ENCODE measurements at regions not wholly inside any gene's neighbourhood (a gene's known extent, or its start where the extent isn't known, plus 50 kb on each side); places are given as distances from the start of the nearest gene placed in this dataset.

DNA sequence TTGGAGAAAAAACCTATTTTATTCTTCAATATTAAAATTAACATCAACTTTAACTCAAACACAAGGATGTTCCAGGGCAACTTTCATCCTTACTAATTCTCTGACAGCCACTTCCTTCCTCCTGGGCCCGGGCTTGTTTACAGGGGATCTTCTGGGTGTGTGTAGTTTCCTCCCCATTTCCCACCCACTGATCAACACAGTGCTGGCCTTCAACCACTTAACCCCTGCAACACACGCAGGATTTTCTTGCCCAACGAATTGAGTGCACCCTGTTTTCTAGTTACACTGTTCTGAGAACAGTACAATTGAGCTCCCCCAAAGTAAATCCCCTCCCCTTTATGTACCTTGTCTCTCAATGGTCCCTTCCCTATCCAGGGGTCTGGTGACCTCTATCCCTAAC is 83.1 kb upstream of the RANBP3L start:
- Histone ChIP-seq H3K27ac (ENCODE audit: low read depth, low read length) (no peak overlapping the region), H3K4me2 (ENCODE audit: low read length) (peak overlapping the region; percentile 30; the same call in 1 of the 2 replicates), H4K20me1 (ENCODE audit: control insufficient read depth, insufficient read depth, low read depth, low read length) (no peaks in the 10 kb centered on the region), H3K27me3 (ENCODE audit: control insufficient read depth, low read length) (no peaks in the 10 kb centered on the region), H3F3A (ENCODE audit: control insufficient read depth, insufficient read depth) (no peaks in the 10 kb centered on the region), H3K4me3 (ENCODE audit: low read length) (no peak overlapping the region), H3K9me2 (replicated peaks; ENCODE audit: control insufficient read depth, low read length) (no peaks in the 10 kb centered on the region), H3K9me3 (ENCODE audit: control insufficient read depth, insufficient read depth, low read length) (no peaks in the 10 kb centered on the region), H3K36me3 (ENCODE audit: control insufficient read depth, low read length) (no peaks in the 10 kb centered on the region), H3K79me2 (ENCODE audit: control insufficient read depth, low read length) (no peaks in the 10 kb centered on the region), H3K4me1 (ENCODE audit: control insufficient read depth, low read length) (peaks cover 28% of the 10 kb centered on the region)
- TF ChIP-seq CTCF (IDR thresholded peaks at IDR 0.05; ENCODE audit: low read depth, low read length, poor library complexity, severe bottlenecking) (no peak), EZH2phosphoT487 (IDR thresholded peaks at IDR 0.05; ENCODE audit: borderline replicate concordance, low read length) (no peak)

DNA sequence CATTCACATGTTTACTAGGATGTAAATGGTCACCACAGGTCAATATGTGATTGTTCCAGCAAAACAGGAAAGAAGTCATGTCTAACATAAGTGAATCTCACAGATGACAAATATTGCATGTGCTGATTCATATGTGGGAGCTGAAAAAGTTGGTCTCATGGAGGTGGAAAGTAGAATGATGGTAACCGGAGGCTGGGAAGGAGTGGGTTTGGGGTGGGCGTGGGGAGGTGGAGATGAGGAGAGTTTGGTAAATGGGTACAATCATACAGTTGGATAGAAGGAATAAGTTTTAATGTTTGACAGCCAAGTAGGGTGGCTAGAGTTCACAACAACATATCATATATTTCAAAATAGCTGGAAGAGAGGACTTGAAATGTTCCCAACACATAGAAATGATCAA is 83.8 kb upstream of the RANBP3L start:
- Histone ChIP-seq H3K4me2 (ENCODE audit: low read length) (no peak overlapping the region), H4K20me1 (ENCODE audit: control insufficient read depth, insufficient read depth, low read depth, low read length) (no peaks in the 10 kb centered on the region), H3K9me2 (replicated peaks; ENCODE audit: control insufficient read depth, low read length) (no peaks in the 10 kb centered on the region), H3K79me2 (ENCODE audit: control insufficient read depth, low read length) (no peaks in the 10 kb centered on the region), H3K4me3 (ENCODE audit: low read length) (no peak overlapping the region), H3K9me3 (ENCODE audit: control insufficient read depth, insufficient read depth, low read length) (no peaks in the 10 kb centered on the region), H3K4me1 (ENCODE audit: control insufficient read depth, low read length) (peaks cover 28% of the 10 kb centered on the region), H3K27me3 (ENCODE audit: control insufficient read depth, low read length) (no peaks in the 10 kb centered on the region), H3K36me3 (ENCODE audit: control insufficient read depth, low read length) (no peaks in the 10 kb centered on the region), H3F3A (ENCODE audit: control insufficient read depth, insufficient read depth) (no peaks in the 10 kb centered on the region), H3K27ac (ENCODE audit: low read depth, low read length) (no peak overlapping the region)
- TF ChIP-seq EZH2phosphoT487 (IDR thresholded peaks at IDR 0.05; ENCODE audit: borderline replicate concordance, low read length) (no peak), CTCF (IDR thresholded peaks at IDR 0.05; ENCODE audit: low read depth, low read length, poor library complexity, severe bottlenecking) (no peak)

- Histone ChIP-seq H3K27me3 (ENCODE audit: control insufficient read depth, low read length) (no peaks in the 10 kb centered on the region), H3K36me3 (ENCODE audit: control insufficient read depth, low read length) (no peaks in the 10 kb centered on the region), H4K20me1 (ENCODE audit: control insufficient read depth, insufficient read depth, low read depth, low read length) (no peaks in the 10 kb centered on the region), H3K9me3 (ENCODE audit: control insufficient read depth, insufficient read depth, low read length) (no peaks in the 10 kb centered on the region), H3K79me2 (ENCODE audit: control insufficient read depth, low read length) (no peaks in the 10 kb centered on the region), H3K27ac (ENCODE audit: low read depth, low read length) (no peak overlapping the region), H3K4me3 (ENCODE audit: low read length) (no peak overlapping the region), H3K9me2 (replicated peaks; ENCODE audit: control insufficient read depth, low read length) (no peaks in the 10 kb centered on the region), H3K4me2 (ENCODE audit: low read length) (no peak overlapping the region), H3F3A (ENCODE audit: control insufficient read depth, insufficient read depth) (no peaks in the 10 kb centered on the region), H3K4me1 (ENCODE audit: control insufficient read depth, low read length) (peaks cover 51% of the 10 kb centered on the region)
- TF ChIP-seq CTCF (IDR thresholded peaks at IDR 0.05; ENCODE audit: low read depth, low read length, poor library complexity, severe bottlenecking): no peak
- TF ChIP-seq EZH2phosphoT487 (IDR thresholded peaks at IDR 0.05; ENCODE audit: borderline replicate concordance, low read length): no peak
These were observed 86.6 kb upstream of the RANBP3L start for GRCh38 chr5:36388288-36388687.

DNA sequence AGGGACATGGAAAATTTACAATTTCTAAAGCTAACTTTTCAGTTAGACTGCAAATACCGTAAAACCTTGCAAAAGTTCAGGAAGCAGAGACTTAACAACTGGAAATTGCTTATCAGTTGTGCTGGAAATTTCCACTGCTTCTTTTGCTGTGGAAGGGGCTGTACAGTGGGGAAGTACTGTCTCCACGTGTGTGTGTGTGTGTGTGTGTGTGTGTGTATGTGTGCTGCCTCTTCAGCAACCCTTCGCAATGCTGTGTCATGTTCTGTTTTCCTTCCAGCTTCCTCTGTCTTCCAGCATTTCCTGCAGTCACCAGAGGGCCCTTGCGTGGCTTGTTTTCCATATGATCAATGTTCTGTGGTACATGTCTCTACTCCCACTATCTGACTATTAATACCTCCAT is 87.5 kb upstream of the RANBP3L start:
- no peaks in the 10 kb centered on the region for H3K36me3 ChIP-seq (ENCODE audit: control insufficient read depth, low read length)
- peaks cover 55% of the 10 kb centered on the region for H3K4me1 ChIP-seq (ENCODE audit: control insufficient read depth, low read length)
- no peaks in the 10 kb centered on the region for H3K27me3 ChIP-seq (ENCODE audit: control insufficient read depth, low read length)
- H3K9me3 ChIP-seq (ENCODE audit: control insufficient read depth, insufficient read depth, low read length): no peaks in the 10 kb centered on the region
- TF ChIP-seq CTCF (IDR thresholded peaks at IDR 0.05; ENCODE audit: low read depth, low read length, poor library complexity, severe bottlenecking): no peak
- no peak for TF ChIP-seq EZH2phosphoT487 (IDR thresholded peaks at IDR 0.05; ENCODE audit: borderline replicate concordance, low read length)
- H3K9me2 ChIP-seq (replicated peaks; ENCODE audit: control insufficient read depth, low read length): no peaks in the 10 kb centered on the region
- no peaks in the 10 kb centered on the region for H3K79me2 ChIP-seq (ENCODE audit: control insufficient read depth, low read length)
- H3K4me2 ChIP-seq (ENCODE audit: low read length): no peak overlapping the region
- H3F3A ChIP-seq (ENCODE audit: control insufficient read depth, insufficient read depth): no peaks in the 10 kb centered on the region
- no peak overlapping the region for H3K4me3 ChIP-seq (ENCODE audit: low read length)
- no peaks in the 10 kb centered on the region for H4K20me1 ChIP-seq (ENCODE audit: control insufficient read depth, insufficient read depth, low read depth, low read length)
- no peak overlapping the region for H3K27ac ChIP-seq (ENCODE audit: low read depth, low read length)

Data from DOHH2 (cell line).